CD4-positive, alpha-beta memory T cell (primary cell): ENCODE measurements at regions not wholly inside any gene's neighbourhood (a gene's known extent, or its start where the extent isn't known, plus 50 kb on each side); places are given as distances from the start of the nearest gene placed in this dataset.

ENCODE experiments used
- CTCF ChIA-PET: fragments of 350-600 bp; sonication (Branson Sonifier 250); formaldehyde crosslinking; loops from one replicate; lab custom pipeline; 2021; ENCODE audit warnings: inconsistent platforms; ENCODE audit not compliant: partially characterized antibody; lab: Charles Lee
- POLR2A ChIA-PET: fragments of 350-600 bp; sonication (Branson Sonifier 250); formaldehyde crosslinking; loops from one replicate; lab custom pipeline; 2021; ENCODE audit not compliant: partially characterized antibody; lab: Charles Lee
- DNase-seq, 5 donors: peaks; one replicate each; pipeline versions ENCODE4 v3.0.0 to v3.0.0-alpha.2; 2020 to 2022; ENCODE audit warnings: mixed read lengths in 1 of 5
- H3K27ac ChIP-seq: one replicate; pipeline ENCODE4 v1.7.0; 2013; ENCODE audit warnings: low read depth, low read length
- H3K27me3 ChIP-seq: 2 replicates; pipeline ENCODE4 v1.7.0; 2013; ENCODE audit warnings: mild to moderate bottlenecking, low read length, moderate library complexity; ENCODE audit not compliant: insufficient read depth
- H3K36me3 ChIP-seq: 2 replicates; pipeline ENCODE4 v1.7.0; 2013; ENCODE audit warnings: mild to moderate bottlenecking, low read length, moderate library complexity; ENCODE audit not compliant: insufficient read depth
- H3K4me1 ChIP-seq: 2 replicates; pipeline ENCODE4 v1.7.0; 2013; ENCODE audit warnings: mild to moderate bottlenecking, low read length, moderate library complexity; ENCODE audit not compliant: insufficient read depth
- H3K4me3 ChIP-seq, 2 donors: one replicate each; pipeline ENCODE4 v1.7.0; 2013; ENCODE audit warnings: low read length in 2 of 2, mild to moderate bottlenecking in 1 of 2
- H3K9me3 ChIP-seq, 2 donors: one replicate each; pipeline ENCODE4 v1.7.0; 2013; ENCODE audit warnings: low read length in 2 of 2, control low read depth in 1 of 2; ENCODE audit not compliant: control insufficient read depth in 1 of 2
- H3K27ac Mint-ChIP-seq, 7 donors: one replicate each; pipeline ENCODE4 v1.8.0; 2020 to 2021; ENCODE audit warnings: mixed read lengths in 7 of 7, mild to moderate bottlenecking in 6 of 7, inconsistent platforms in 3 of 7, moderate library complexity in 3 of 7
- H3K27me3 Mint-ChIP-seq, 2 donors: one replicate each; pipeline ENCODE4 v1.8.0; 2020 to 2021; ENCODE audit warnings: mixed read lengths in 2 of 2
- H3K36me3 Mint-ChIP-seq, 2 donors: one replicate each; pipeline ENCODE4 v1.8.0; 2020 to 2021; ENCODE audit warnings: mixed read lengths in 2 of 2, inconsistent platforms in 1 of 2, mild to moderate bottlenecking in 1 of 2
- H3K4me1 Mint-ChIP-seq, 4 donors: one replicate each; pipeline ENCODE4 v1.8.0; 2020 to 2021; ENCODE audit warnings: mixed read lengths in 4 of 4, mild to moderate bottlenecking in 1 of 4
- H3K4me3 Mint-ChIP-seq, 8 donors: one replicate each; pipeline ENCODE4 v1.8.0; 2020 to 2021; ENCODE audit warnings: mixed read lengths in 8 of 8, mild to moderate bottlenecking in 7 of 8, moderate library complexity in 6 of 8, inconsistent platforms in 3 of 8
- H3K9me3 Mint-ChIP-seq, 8 donors: one replicate each; pipeline ENCODE4 v1.8.0; 2020 to 2021; ENCODE audit warnings: mixed read lengths in 8 of 8, mild to moderate bottlenecking in 5 of 8, inconsistent platforms in 3 of 8, moderate library complexity in 1 of 8
- intact Hi-C: fragments of 100-400 bp; cut with micrococcal nuclease; formaldehyde crosslinking; loops from one replicate; pipeline ENCODE4 v1.15.1; 2023

GRCh38 chr5:174205939-174206338 is 160.4 kb downstream of the NSG2 start:
- H3K9me3 Mint-ChIP-seq: peaks cover 0 to 8% (median 2%) of the 10 kb centered on the region in 8 donors
- no peak overlapping the region for H3K4me3 Mint-ChIP-seq
- no peak for DNase-seq
- no peak overlapping the region for H3K27ac Mint-ChIP-seq
- H3K36me3 Mint-ChIP-seq: no peaks in the 10 kb centered on the region
- POLR2A ChIA-PET: no interaction called here
- intact Hi-C loops: no loop called here
- Histone ChIP-seq H3K9me3 (no peaks in the 10 kb centered on the region), H3K36me3 (no peaks in the 10 kb centered on the region), H3K27ac (no peak overlapping the region), H3K4me3 (no peak overlapping the region), H3K4me1 (no peaks in the 10 kb centered on the region), H3K27me3 (no peaks in the 10 kb centered on the region)
- peaks cover 0 to 5% of the 10 kb centered on the region in 2 donors for H3K27me3 Mint-ChIP-seq
- no peaks in the 10 kb centered on the region for H3K4me1 Mint-ChIP-seq
- CTCF ChIA-PET: no interaction called here

- Mint-ChIP-seq H3K4me1 (no peaks in the 10 kb centered on the region), H3K36me3 (no peaks in the 10 kb centered on the region), H3K9me3 (peaks cover 0 to 3% (median 0%) of the 10 kb centered on the region in 8 donors), H3K27ac (no peak overlapping the region), H3K4me3 (no peak overlapping the region), H3K27me3 (peaks cover 0 to 5% of the 10 kb centered on the region in 2 donors)
- Histone ChIP-seq H3K27ac (no peak overlapping the region), H3K9me3 (no peaks in the 10 kb centered on the region), H3K27me3 (no peaks in the 10 kb centered on the region), H3K4me1 (no peaks in the 10 kb centered on the region), H3K4me3 (no peak overlapping the region), H3K36me3 (no peaks in the 10 kb centered on the region)
- intact Hi-C loops: no loop called here
- DNase-seq: no peak
- CTCF ChIA-PET: no interaction called here
- POLR2A ChIA-PET: no interaction called here
These were observed 165.2 kb downstream of the NSG2 start for GRCh38 chr5:174210596-174211276.

- Histone ChIP-seq H3K27me3 (no peaks in the 10 kb centered on the region), H3K9me3 (no peaks in the 10 kb centered on the region), H3K36me3 (no peaks in the 10 kb centered on the region), H3K4me1 (no peaks in the 10 kb centered on the region), H3K4me3 (no peak overlapping the region), H3K27ac (no peak overlapping the region)
- H3K27me3 Mint-ChIP-seq: peaks cover 0 to 5% of the 10 kb centered on the region in 2 donors
- peaks cover 0 to 2% (median 0%) of the 10 kb centered on the region in 8 donors for H3K9me3 Mint-ChIP-seq
- H3K27ac Mint-ChIP-seq: no peak overlapping the region
- POLR2A ChIA-PET: no interaction called here
- DNase-seq: no peak
- H3K4me3 Mint-ChIP-seq: no peak overlapping the region
- H3K4me1 Mint-ChIP-seq: no peaks in the 10 kb centered on the region
- no peaks in the 10 kb centered on the region for H3K36me3 Mint-ChIP-seq
- CTCF ChIA-PET: no interaction called here
- intact Hi-C loops: no loop called here
These were observed 165.7 kb downstream of the NSG2 start for GRCh38 chr5:174211277-174211626.

- H3K27ac ChIP-seq: no peak overlapping the region
- H3K9me3 ChIP-seq: no peaks in the 10 kb centered on the region
- peaks cover 0 to 6% of the 10 kb centered on the region in 2 donors for H3K27me3 Mint-ChIP-seq
- peaks cover 0 to 13% (median under 1%) of the 10 kb centered on the region in 8 donors for H3K9me3 Mint-ChIP-seq
- CTCF ChIA-PET: no interaction called here
- H3K4me1 ChIP-seq: no peaks in the 10 kb centered on the region
- intact Hi-C loops: no loop called here
- no peak overlapping the region for H3K27ac Mint-ChIP-seq
- H3K4me3 Mint-ChIP-seq: no peak overlapping the region
- no peaks in the 10 kb centered on the region for H3K27me3 ChIP-seq
- DNase-seq: no peak
- H3K36me3 ChIP-seq: no peaks in the 10 kb centered on the region
- no peaks in the 10 kb centered on the region for H3K36me3 Mint-ChIP-seq
- POLR2A ChIA-PET: no interaction called here
- H3K4me3 ChIP-seq: no peak overlapping the region
- no peaks in the 10 kb centered on the region for H3K4me1 Mint-ChIP-seq
These were observed 172.0 kb downstream of the NSG2 start for GRCh38 chr5:174217527-174217926.

GRCh38 chr5:174218162-174218561 is 172.7 kb downstream of the NSG2 start:
- Histone ChIP-seq H3K4me1 (no peaks in the 10 kb centered on the region), H3K9me3 (no peaks in the 10 kb centered on the region), H3K36me3 (no peaks in the 10 kb centered on the region), H3K27ac (no peak overlapping the region), H3K4me3 (no peak overlapping the region), H3K27me3 (no peaks in the 10 kb centered on the region)
- intact Hi-C loops: no loop called here
- H3K9me3 Mint-ChIP-seq: peaks cover 0 to 13% (median under 1%) of the 10 kb centered on the region in 8 donors
- DNase-seq: no peak
- CTCF ChIA-PET: no interaction called here
- POLR2A ChIA-PET: no interaction called here
- peaks cover 0 to 6% of the 10 kb centered on the region in 2 donors for H3K27me3 Mint-ChIP-seq
- H3K36me3 Mint-ChIP-seq: no peaks in the 10 kb centered on the region
- H3K27ac Mint-ChIP-seq: no peak overlapping the region
- H3K4me1 Mint-ChIP-seq: no peaks in the 10 kb centered on the region
- H3K4me3 Mint-ChIP-seq: no peak overlapping the region

GRCh38 chr5:174220417-174220816 is 174.9 kb downstream of the NSG2 start:
- Histone ChIP-seq H3K4me1 (no peaks in the 10 kb centered on the region), H3K27ac (no peak overlapping the region), H3K36me3 (no peaks in the 10 kb centered on the region), H3K9me3 (no peaks in the 10 kb centered on the region), H3K4me3 (no peak overlapping the region), H3K27me3 (no peaks in the 10 kb centered on the region)
- POLR2A ChIA-PET: no interaction called here
- Mint-ChIP-seq H3K4me3 (no peak overlapping the region), H3K4me1 (no peaks in the 10 kb centered on the region), H3K27ac (no peak overlapping the region), H3K9me3 (peaks cover 0 to 13% (median under 1%) of the 10 kb centered on the region in 8 donors), H3K36me3 (no peaks in the 10 kb centered on the region), H3K27me3 (peaks cover 0 to 5% of the 10 kb centered on the region in 2 donors)
- CTCF ChIA-PET: no interaction called here
- intact Hi-C loops: no loop called here
- no peak for DNase-seq

- Mint-ChIP-seq H3K36me3 (no peaks in the 10 kb centered on the region), H3K27ac (no peak overlapping the region), H3K27me3 (peaks cover 0 to 5% of the 10 kb centered on the region in 2 donors), H3K9me3 (peaks cover 0 to 13% (median 0%) of the 10 kb centered on the region in 8 donors), H3K4me1 (no peaks in the 10 kb centered on the region), H3K4me3 (no peak overlapping the region)
- H3K27me3 ChIP-seq: no peaks in the 10 kb centered on the region
- H3K4me3 ChIP-seq: no peak overlapping the region
- intact Hi-C loops: no loop called here
- ChIA-PET CTCF (no interaction called here), POLR2A (no interaction called here)
- H3K36me3 ChIP-seq: no peaks in the 10 kb centered on the region
- H3K27ac ChIP-seq: no peak overlapping the region
- DNase-seq: no peak
- H3K4me1 ChIP-seq: no peaks in the 10 kb centered on the region
- H3K9me3 ChIP-seq: no peaks in the 10 kb centered on the region
These were observed 175.9 kb downstream of the NSG2 start for GRCh38 chr5:174221436-174221835.
